Adrenal gland (tissue), 5 donors: ENCODE measurements at regions not wholly inside any gene's neighbourhood (a gene's known extent, or its start where the extent isn't known, plus 50 kb on each side); places are given as distances from the start of the nearest gene placed in this dataset.

Experiments
- CTCF ChIP-seq, 6 experiments: fragments of 450-650 bp in 4 of 6; fragments of 200-600 bp in 2 of 6; sonication (generic) in 1 of 6; IDR thresholded peaks; 1 replicate in 5 of 6; 2 replicates in 1 of 6; pipeline versions ENCODE4 v1.5.1 to v1.8.0; 2016 to 2021; ENCODE audit warnings: antibody characterized with exemption in 6 of 6, mild to moderate bottlenecking in 2 of 6, moderate library complexity in 1 of 6
- POLR2A ChIP-seq, 2 donors: fragments of 450-650 bp; IDR thresholded peaks; one replicate each; pipeline ENCODE4 v1.6.1; 2017; ENCODE audit warnings: antibody characterized with exemption in 2 of 2, mild to moderate bottlenecking in 2 of 2, moderate library complexity in 1 of 2
- donor health status: DM: no; HTN: no; CAD: no.

GRCh38 chr5:56683733-56684132 is 131.6 kb upstream of the MAP3K1 start:
- no peak for TF ChIP-seq CTCF (IDR thresholded peaks at IDR 0.05)
- TF ChIP-seq POLR2A (IDR thresholded peaks at IDR 0.05) = no peak
